ENCODE measurements at regions not wholly inside any gene's neighbourhood (a gene's known extent, or its start where the extent isn't known, plus 50 kb on each side); places are given as distances from the start of the nearest gene placed in this dataset.

- no peak for DNase-seq (ENCODE audit: low read depth in 2 of 3, low spot score in 2 of 3)
Observed at GRCh38 chr21:38989379-38989744, 183.6 kb downstream of the ETS2 start.

GRCh38 chr21:38988509-38989378, 183.0 kb downstream of the ETS2 start:
- no peak for DNase-seq (ENCODE audit: low read depth in 2 of 3, low spot score in 2 of 3)

- DNase-seq (ENCODE audit: low read depth in 2 of 3, low spot score in 2 of 3), result peak in 1 of 3 donors; percentile 56
Observed at GRCh38 chr21:38987633-38988508, 182.1 kb downstream of the ETS2 start.

- DNase-seq (ENCODE audit: low read depth in 2 of 3, low spot score in 2 of 3), result no peak
Observed at GRCh38 chr21:38986806-38987632, 181.3 kb downstream of the ETS2 start.

- no peak for DNase-seq (ENCODE audit: low read depth in 2 of 3, low spot score in 2 of 3)
Observed at GRCh38 chr21:38986406-38986805, 180.7 kb downstream of the ETS2 start.

- DNase-seq (ENCODE audit: low read depth in 2 of 3, low spot score in 2 of 3), result peak in 2 of 3 donors; percentile 98 to 99
Observed at GRCh38 chr21:38985568-38986378, 180.0 kb downstream of the ETS2 start.

- peak in 2 of 3 donors; percentile 90 to 96 for DNase-seq (ENCODE audit: low read depth in 2 of 3, low spot score in 2 of 3)
Observed at GRCh38 chr21:38984982-38985567, 179.3 kb downstream of the ETS2 start.

- peak in 1 of 3 donors; percentile 42 for DNase-seq (ENCODE audit: low read depth in 2 of 3, low spot score in 2 of 3)
Observed at GRCh38 chr21:38984568-38984967, 178.8 kb downstream of the ETS2 start.

GRCh38 chr21:38983560-38983959, 177.8 kb downstream of the ETS2 start:
- DNase-seq (ENCODE audit: low read depth in 2 of 3, low spot score in 2 of 3), result no peak

GRCh38 chr21:38982804-38983203, 177.1 kb downstream of the ETS2 start:
- no peak for DNase-seq (ENCODE audit: low read depth in 2 of 3, low spot score in 2 of 3)

GRCh38 chr21:38982096-38982495, 176.4 kb downstream of the ETS2 start:
- DNase-seq (ENCODE audit: low read depth in 2 of 3, low spot score in 2 of 3), result no peak

GRCh38 chr21:38980416-38981313, 174.9 kb downstream of the ETS2 start:
- DNase-seq (ENCODE audit: low read depth in 2 of 3, low spot score in 2 of 3), result peak in 2 of 3 donors; percentile 69 to 87

- peak in 2 of 3 donors; percentile 67 to 80 for DNase-seq (ENCODE audit: low read depth in 2 of 3, low spot score in 2 of 3)
Observed at GRCh38 chr21:38979271-38980121, 173.8 kb downstream of the ETS2 start.

- DNase-seq (ENCODE audit: low read depth in 2 of 3, low spot score in 2 of 3), result no peak
Observed at GRCh38 chr21:38976900-38977299, 171.2 kb downstream of the ETS2 start.

- no peak for DNase-seq (ENCODE audit: low read depth in 2 of 3, low spot score in 2 of 3)
Observed at GRCh38 chr21:38973552-38973951, 167.8 kb downstream of the ETS2 start.

GRCh38 chr21:38972078-38972477, 166.3 kb downstream of the ETS2 start:
- DNase-seq (ENCODE audit: low read depth in 2 of 3, low spot score in 2 of 3), result no peak

GRCh38 chr21:38970765-38971164, 165.0 kb downstream of the ETS2 start:
- DNase-seq (ENCODE audit: low read depth in 2 of 3, low spot score in 2 of 3), result no peak

Measured in hematopoietic multipotent progenitor cell (in vitro differentiated cells).